GM18868 (cell line): ENCODE measurements at regions not wholly inside any gene's neighbourhood (a gene's known extent, or its start where the extent isn't known, plus 50 kb on each side); places are given as distances from the start of the nearest gene placed in this dataset.

Source experiments
- ATAC-seq: cut with Tn5 transposase; IDR thresholded peaks from one replicate; pipeline ENCODE4 v1.9.1; 2021; ENCODE audit warnings: mild to moderate bottlenecking, moderate library complexity; ENCODE audit not compliant: unreplicated experiment

DNA sequence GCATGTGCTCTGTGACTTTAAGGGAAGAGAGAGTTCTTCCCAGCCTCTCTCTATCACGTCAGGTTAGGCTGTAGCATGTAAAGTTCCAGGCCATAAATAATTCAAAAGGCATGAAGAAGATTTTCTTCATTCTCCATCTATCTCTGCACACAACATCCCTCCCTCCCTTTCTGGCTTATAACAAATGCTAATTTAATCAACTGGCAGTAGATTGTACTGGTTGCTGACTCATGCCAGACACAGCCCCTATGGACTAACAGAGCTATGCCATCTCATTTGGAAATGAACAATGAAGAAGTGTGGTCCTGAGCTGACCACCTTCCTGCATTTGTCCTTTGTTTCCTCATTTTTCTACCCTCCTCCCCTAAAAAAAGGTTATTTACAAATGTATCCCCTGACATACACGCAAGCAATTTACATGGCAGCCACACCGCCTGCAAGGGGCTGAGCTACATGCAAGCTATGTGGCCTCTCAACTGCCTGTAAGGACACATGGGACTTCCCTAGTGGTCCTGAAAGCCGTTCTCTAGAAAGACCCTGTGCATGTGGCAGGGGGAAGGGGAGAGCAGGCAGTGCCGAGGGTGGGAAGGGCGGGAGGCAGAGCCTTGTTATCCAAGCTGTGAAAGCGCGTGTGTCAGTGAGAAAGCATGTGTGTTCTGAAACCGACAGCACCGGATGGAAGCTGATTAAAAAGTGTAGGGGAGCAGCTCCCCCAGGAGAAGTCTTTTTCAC, 90.9 kb upstream of the KLF7 start:
- no peak for ATAC-seq

DNA sequence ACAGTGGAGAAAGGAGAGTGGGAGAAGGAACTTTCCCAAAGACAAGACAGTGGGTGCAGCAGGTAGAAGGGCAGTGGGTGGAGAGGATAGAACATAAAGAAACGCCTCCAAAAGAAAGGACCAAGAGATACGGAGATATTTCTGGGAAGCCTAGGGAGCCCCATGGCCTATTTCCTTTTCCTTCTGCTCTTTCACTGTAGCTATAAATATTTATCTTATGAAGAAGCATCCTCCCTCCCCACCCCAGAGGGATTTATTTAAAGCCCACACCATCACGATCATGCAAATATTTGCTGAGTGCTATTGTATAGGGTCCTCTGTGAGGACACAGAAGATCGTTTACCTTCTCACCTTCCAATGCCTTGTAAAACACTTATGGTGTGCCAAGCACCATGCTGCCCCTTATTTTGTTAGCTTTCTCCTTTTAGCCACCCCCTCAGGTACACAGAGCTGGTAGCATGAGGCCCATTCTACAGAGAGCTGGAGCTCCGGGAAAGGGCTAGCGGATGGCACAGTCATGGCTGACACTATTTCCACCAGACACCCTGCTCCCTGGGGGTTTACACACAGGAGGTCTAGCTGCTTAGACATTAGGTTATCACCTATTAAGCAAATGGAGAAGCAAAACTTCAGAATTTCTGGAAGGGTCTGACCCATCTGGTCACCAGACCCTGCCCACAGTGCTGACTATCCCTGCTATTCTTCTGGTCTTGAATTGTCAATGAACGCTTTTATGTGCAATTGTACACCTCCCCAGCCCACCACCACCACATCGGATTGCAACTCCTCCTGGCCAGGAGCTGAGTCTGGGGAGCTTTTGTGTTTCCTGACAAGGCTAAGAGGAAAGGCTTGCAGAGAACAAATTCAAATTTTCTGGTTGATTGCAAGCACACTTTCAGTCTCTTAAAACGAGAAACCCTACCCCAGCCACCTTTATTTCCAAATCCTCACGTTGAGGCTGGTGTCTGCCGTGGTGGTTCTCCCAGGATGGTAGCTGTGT, 91.8 kb upstream of the KLF7 start:
- ATAC-seq, result no peak

DNA sequence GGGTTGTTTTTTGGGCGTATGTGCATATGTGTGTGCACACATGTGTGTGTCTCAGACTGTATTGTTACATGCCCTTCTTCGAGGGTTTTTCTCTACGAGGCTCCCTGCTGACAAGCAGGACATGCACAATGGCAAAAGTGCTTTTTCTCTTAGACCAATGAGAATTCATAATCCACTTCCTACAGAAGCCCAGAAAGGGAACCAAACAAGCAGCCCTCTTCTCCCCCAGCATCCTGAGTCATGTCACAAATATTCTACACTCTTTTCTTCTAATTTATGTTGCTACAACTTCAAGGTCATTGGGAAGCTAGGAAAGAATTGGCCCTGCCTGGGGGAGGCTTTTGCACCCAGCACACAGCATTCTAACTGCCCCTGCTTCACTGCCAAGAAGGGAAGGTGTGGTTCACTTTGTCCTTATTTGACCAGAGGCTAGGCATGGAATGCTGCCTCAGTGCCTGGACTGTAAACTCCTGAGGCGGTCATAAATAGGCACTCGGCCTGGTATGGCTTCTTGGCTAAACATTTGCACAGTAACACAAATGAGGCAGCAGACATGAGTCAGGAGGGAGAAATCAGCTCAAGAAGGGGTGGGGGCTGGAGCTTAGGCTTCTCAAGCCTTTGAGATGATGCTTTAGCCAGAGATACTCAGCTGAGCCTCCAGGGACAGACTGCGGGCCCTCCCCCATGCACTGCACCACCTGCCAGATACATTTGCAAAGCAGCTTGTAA, 92.7 kb upstream of the KLF7 start:
- ATAC-seq, result no peak

DNA sequence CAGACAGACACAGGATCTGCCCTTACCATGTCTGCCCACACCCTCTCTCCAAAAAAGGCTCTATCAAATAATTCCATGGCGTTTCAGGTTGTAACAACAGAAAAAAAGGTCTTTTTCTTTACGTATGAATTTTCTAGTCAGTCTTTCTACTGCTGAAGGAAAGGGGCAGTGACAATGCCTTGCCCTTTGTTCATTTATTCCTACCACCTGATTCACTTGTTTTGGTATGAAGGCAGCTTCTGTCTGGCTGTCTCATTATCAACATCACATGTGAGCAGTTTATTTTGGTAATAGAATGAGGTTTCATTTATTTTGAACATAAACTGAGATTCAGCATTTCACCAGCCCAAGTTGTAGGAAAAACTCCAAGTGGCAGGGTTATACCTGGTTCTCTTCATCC, 94.3 kb upstream of the KLF7 start:
- no peak for ATAC-seq

DNA sequence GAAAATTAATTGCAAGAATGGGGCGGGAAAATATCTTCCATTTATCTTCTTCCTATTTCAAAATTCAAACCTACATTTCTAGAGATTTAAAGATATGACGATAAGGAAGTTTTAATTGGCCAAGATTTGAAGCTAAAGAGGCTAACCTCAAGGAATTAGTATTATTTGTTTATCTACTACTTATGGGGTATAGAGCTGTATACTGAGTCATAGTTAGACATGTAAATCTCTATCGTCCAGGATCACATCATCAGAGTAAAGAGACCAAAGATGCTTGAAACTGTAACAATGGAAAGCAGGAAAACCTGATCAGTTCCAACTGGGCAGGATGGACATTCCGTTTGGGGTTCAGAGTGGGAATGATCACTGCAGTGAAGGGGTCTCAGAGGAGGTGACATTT, 95.2 kb upstream of the KLF7 start:
- no peak for ATAC-seq

DNA sequence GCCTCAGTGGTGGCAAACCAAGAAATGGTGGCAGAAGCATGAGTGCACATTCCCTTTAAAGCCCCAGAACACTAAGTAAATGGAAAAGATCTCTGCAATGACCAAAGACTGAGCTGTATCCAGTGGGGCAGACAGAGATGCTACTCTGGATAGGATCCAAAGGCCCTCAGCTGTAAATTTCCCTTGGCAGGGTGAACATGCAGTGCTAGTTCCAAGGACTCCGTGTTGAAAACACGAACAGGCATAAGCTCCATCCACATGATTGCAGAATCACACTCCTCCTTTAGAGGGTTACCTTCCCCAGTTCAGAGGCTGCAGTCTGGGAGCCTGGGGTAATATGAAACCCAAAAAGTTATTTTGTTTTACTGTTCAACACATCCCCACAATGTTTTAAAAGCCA, 98.6 kb upstream of the KLF7 start:
- no peak for ATAC-seq

DNA sequence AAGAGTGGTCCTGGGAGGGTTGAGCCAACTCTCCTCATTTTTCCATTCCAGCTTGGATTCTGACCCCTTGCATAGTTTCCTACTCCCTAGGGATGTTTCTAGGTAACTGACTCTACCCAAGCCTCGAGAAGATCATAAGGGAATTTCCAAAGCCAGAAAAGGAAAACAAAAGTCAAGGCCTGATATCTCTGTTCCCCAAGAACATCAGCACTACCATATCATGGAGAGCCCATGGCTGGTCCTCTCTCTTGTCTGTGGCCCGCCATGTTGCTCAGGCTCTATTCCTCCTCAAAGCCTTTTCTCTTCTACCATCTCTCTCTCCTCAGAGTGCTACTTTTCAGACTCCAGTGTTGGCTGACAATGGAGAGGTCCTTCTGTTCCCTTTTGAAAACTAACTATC, 99.6 kb upstream of the KLF7 start:
- no peak for ATAC-seq

DNA sequence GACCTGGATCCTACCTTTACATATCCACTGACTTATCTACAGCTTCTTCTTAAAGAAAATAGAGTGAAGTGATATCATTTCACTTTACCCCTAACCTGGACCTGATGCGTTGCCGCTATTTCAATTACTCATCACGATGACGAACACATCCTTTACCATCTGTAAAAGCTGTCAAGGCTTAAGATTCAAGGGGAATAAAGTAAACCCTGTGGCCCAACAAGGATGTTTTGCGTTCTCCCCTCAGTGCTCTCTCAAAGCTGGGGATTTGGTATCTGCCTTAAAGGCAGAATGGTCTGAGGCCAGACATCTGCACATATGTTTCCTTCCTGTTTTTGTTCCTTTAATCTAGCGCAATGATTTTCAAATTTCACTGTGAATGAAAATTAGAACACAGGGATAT, 100.1 kb upstream of the KLF7 start:
- ATAC-seq, result no peak

DNA sequence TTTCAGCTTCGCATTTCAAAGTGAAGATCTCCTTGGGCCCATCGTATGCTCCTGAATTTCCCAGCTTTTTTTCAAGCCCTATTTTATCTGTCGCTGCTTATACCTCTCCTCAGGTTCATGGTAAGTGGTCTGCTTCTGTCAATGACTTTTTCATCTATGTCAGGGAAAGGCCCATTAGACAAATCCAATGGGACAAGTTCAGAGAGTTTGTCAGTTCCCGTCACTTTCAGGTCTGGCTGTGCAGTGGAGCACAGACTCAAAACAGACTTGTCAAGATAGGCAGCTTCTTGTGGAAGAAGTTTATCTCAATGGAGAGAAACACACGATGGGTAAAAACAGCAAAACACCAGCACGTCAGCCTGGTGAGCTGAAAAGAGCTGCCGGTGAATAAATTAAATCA, 100.9 kb upstream of the KLF7 start:
- ATAC-seq, result no peak

DNA sequence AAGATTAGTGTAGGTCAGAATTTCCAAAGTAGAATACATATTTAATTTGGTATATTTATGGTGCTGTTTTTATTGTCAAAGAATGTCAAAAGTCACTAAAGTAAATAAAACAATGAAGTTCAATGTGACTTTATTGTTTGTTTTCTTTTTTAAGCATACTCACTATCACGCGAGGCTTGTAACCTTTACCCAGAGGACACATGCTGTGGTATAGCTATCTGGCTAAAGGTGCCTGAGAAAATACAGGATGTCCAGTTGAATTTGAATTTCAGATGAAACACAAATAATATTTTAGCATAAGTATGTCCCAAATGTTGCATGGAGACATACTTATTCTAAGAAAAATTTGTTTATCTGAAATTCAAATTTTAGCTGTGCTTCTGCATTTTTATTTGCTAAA, 103.3 kb upstream of the KLF7 start:
- no peak for ATAC-seq

DNA sequence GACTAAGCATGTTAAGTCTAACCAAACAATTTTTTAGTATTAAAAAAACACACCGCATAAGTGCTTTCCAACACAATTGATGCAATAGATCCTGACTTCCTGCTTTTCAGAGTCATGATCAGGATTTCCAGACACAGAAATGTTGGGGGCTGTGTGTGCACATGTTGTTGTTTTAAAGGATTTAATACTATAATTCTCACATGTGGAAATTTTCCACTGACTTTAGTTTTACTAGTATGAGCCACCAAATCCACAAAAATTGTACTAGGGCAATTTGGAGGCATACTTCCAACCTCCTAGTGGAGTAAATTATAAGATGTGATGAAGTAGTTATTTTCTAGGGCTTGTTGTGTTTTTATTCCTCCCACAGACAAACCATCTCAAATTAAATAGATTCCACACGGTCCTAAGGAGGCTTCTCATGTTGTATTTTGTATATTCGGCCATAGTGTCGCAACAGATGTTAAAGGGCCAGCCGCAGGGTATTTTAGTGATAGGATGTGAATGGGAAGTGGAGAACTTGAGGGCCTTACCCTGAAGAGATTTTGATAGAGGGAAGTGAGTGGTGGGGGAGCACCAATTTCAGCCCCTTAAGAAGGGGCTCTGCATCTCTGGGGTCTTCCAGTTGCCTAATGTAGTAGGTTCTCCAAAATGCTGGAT, 108.9 kb upstream of the KLF7 start:
- no peak for ATAC-seq

DNA sequence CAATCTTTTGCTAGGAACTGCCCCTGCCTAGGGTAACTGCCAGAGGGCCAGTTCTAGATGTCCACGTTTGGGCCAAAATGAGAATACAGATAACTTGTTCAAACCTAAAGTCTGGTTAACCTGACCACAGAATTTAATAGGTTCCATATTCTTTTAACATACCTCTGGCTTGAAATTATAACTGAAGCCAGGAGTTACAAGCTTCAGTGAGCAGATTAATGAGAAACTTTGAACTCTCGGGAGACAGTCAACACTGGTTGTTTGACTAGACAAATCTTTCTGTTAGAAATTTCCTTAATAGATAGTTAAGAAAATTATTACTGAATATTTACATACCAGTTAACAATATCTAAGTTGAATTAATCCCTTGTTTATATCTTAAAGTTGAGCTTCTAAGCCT, 110.0 kb upstream of the KLF7 start:
- no peak for ATAC-seq

DNA sequence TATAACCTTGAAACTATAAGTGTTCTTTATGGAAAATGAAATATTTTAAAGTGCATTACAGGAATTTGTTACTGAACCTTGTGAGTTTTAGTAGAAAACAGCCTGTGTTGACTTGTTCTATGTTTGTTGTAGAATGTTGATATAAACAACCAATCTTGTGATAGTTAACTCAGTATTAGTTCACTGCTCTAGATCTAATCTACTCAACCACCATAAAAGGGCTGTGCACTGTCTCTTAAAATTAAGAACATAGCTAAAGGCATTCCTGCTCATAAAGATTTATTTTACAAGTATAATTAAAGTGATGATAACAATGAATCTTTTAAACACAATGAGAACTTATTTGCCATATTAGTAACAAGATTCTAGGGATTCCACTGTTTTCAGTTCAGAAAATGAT, 110.5 kb upstream of the KLF7 start:
- ATAC-seq, result no peak

DNA sequence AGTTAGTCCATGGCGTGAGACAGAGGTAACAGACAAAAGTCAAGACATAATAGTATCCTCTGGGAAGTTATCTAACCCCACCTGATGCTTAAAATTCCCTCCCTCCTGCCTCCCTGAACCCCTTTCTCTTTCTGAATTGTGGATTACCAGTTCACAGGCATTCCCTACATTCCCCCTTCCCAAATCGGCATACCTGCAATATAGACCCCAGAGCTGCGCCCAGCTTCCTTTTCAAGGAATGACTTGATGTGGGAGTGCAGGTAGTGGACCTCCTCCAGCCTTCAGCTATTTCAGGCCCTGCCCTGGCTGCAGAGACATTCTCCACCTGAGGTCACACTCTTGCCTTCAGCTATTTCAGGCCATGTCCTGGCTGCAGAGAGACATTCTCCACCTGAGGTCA, 111.1 kb upstream of the KLF7 start:
- ATAC-seq, result no peak

DNA sequence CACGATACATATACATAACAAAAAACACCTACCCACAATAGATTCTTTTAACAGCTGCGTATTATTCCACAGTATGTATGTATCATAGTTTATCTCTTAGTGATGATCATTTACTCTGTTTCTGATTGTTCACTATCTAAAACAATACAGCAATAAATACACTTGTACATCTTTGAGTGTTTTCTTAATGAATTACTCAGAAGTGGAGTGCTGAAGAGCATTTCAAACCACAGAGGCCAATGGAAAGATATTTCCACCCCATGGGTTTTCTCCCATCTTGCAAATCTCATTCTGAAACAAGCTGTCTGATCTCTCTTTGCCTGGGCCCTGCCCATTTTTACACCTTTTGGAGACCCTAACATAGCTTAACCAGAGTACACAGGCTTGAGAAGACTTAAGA, 113.8 kb upstream of the KLF7 start:
- no peak for ATAC-seq

DNA sequence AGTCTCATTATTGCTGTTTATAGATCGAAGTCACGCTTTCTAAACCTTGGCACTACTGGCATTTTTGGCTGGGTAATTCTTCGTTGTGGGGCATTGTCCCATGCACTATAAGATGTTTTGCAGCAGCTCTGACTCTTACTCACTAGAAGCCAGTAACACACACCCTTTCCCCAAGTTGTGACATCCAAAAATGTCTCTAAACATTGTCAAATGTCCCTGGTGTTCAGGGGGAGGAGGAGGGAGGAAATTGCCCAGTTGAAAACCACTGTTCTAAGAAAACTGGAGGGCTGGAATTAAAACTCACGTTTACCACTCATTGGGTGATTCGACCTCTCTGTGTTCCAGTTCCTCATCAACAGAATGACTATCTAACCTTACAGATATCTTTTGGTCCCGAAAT, 115.7 kb upstream of the KLF7 start:
- no peak for ATAC-seq

DNA sequence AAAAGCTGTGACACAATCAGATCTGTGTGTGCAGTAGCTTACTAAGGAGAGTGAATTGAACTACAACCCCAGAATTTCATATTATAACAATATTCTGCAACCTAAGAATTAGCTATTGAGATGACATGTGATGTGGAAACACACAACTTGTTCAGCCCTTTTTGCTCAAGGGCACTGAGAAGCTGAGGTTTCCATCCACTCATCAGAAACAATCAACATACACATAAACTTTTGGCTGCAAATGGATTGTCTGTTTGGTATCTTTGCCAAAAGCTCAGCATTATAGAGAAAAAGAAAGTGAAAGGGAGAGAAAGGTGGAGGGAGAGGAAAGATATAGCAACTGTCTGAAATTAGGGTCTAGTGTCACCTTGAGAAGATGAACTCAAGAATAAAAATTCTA, 117.2 kb upstream of the KLF7 start:
- ATAC-seq, result no peak

DNA sequence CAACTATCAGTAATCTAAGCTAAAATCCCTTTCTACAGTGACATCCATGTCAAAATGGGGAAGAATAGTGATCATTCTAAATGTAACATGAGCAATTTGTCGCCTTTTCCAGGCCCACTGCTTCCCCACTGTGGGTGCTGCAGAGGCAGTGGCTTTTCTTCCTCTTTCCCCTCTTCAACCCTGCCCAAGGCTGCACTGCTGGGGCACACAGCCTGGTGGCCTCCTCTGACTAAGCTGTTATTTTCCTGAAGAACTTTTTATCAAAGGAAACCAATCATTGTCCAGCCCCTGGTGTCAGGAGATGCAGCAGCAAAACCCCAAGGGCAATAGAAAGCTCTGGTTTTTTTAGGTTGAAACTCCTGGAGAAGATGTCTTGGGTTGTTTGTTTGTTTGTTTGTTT, 117.6 kb upstream of the KLF7 start:
- peak; percentile 36 for ATAC-seq

DNA sequence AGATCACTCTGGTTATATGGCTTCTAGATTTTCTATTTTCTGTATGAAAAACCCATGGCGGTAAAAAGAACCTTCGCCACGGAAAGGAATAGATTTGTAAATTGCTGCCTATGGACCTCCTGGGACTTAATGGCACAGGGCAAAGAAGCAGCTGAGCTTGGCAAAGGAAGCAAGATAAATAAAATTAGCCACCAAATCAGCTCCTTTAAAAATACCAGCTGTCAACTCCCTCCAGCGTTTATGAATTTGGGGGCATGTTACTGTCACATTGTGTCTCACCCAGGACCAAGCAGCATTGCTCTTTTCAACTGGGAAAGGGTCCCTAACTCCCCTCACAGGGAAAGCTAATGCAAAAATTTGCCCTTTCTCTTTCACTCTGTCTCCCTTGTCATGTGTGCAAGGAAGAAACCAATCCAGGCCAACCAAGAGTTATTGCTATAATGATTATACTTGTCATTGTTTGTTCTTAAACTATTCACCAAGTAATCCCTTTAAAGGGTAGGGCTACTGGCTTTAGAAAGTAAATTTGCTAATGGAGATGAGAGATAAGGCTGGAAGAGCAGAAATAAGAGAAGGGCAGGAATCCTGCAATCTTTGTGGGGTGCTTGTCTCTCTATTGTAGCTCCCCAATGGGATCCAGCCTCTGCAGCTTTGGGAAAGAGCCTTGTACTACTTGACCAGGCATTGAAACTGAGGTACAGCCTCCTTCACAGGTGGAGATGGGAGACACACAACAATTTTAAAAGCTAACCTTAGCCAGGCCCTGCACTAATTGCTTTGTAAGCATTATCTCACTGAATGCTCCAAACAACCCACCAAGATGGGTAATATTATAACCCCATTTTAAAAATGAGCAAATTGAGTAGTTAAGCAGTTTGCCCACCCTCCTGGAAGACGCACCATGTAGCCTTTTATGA, 119.1 kb upstream of the KLF7 start:
- ATAC-seq, result no peak

DNA sequence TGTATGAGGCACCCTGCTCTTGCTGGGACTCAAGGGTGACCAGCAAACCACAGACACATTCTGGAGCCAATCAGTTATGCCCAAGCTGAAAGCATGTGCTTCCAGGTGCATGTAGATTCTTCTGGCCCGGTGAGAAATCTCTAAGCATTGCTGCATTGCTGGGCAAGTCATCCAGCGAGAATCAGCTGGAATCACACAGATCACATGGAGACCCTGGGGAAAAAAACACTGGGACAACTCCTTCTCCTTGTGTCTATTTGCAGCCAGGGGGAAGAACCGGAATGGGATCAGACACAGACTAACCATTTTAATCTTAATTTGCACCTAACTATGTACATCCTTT, 119.7 kb upstream of the KLF7 start:
- ATAC-seq, result peak; percentile 38
